PC-3 (cell line): ENCODE measurements at regions not wholly inside any gene's neighbourhood (a gene's known extent, or its start where the extent isn't known, plus 50 kb on each side); places are given as distances from the start of the nearest gene placed in this dataset.

Experiments
- EZH2 ChIP-seq: fragments of 300-600 bp; sonication (generic); IDR thresholded peaks from one replicate; pipeline ENCODE4 v1.6.1; 2017; ENCODE audit warnings: antibody characterized with exemption, mild to moderate bottlenecking, low read length; ENCODE audit not compliant: unreplicated experiment
- EZH2phosphoT487 ChIP-seq: fragments of 300-600 bp; sonication (generic); IDR thresholded peaks from 2 replicates; pipeline ENCODE4 v1.6.1; 2018; ENCODE audit warnings: mild to moderate bottlenecking, antibody characterized with exemption, low read length, borderline replicate concordance
- TF ChIP-seq, protein P1 (sequence below): fragments of 300-600 bp; sonication (generic); conservative IDR thresholded peaks from 2 replicates; pipeline ENCODE4 v1.5.1; 2017; ENCODE audit warnings: antibody characterized with exemption, low read depth, mild to moderate bottlenecking, low read length

DNA sequence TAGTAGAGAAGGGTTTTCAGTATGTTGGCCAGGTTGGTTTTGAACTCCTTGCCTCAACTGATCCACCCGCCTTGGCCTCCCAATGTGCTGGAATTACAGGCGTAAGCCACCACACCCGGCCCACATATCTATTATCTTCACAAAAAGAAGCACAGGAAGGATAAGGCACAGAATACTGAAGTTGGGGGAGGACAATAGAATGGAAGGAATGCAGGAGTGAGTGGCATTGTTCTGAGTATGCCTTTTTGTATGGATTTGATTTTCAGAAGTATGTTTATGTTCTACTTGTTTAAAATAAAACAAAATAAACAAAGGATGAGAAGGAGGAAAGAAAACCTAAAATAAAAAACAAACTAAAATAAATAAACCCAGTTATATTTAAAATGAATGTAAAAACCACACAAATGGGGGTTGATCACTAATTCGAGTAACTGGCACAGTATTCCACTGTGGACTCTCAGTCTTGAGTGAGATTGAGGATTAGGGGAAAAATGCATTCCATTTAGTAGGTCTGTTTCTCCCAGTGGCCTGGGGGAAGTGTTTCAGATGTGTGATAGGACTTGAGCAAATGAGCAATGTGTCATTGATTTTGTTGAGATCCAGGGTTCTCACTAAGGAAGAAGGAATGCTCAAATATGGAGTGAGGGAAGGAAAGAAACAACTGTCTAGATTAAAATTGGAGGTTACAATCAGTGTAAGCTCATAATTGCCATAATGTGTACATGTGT lies 109.0 kb upstream of the C1QTNF7 start:
- TF ChIP-seq, protein P1, sequence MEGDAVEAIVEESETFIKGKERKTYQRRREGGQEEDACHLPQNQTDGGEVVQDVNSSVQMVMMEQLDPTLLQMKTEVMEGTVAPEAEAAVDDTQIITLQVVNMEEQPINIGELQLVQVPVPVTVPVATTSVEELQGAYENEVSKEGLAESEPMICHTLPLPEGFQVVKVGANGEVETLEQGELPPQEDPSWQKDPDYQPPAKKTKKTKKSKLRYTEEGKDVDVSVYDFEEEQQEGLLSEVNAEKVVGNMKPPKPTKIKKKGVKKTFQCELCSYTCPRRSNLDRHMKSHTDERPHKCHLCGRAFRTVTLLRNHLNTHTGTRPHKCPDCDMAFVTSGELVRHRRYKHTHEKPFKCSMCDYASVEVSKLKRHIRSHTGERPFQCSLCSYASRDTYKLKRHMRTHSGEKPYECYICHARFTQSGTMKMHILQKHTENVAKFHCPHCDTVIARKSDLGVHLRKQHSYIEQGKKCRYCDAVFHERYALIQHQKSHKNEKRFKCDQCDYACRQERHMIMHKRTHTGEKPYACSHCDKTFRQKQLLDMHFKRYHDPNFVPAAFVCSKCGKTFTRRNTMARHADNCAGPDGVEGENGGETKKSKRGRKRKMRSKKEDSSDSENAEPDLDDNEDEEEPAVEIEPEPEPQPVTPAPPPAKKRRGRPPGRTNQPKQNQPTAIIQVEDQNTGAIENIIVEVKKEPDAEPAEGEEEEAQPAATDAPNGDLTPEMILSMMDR = no peak
- TF ChIP-seq EZH2 (no peak), EZH2phosphoT487 (no peak)
